SH-SY5Y (cell line): ENCODE measurements at regions not wholly inside any gene's neighbourhood (a gene's known extent, or its start where the extent isn't known, plus 50 kb on each side); places are given as distances from the start of the nearest gene placed in this dataset.

ENCODE experiments used
- GATA2 ChIP-seq: IDR thresholded peaks from 2 replicates; pipeline ENCODE4 v1.6.1; 2011; ENCODE audit warnings: mild to moderate bottlenecking, low read depth, low read length
- GATA3 ChIP-seq: IDR thresholded peaks from 2 replicates; pipeline ENCODE4 v1.6.1; 2011; ENCODE audit warnings: low read depth, mild to moderate bottlenecking, low read length, moderate library complexity

DNA sequence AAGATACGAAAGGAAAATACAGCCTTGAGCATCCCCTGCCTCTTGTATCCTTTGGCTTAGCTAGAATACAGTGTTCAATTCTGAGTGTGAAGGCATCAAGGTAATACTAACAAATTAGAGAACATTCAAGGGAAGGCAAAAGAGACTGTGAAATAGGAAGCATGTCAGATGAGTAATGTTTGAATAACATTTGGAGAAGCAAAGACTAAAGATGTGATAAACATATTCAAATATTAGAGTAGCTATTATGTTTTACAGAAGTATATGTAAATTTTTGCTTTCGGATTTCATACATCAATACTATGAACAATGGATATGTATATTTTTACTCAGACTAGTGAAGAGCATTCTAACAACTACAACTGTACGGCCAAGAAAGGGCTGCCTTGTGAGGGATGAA lies 161.7 kb upstream of the FN1 start:
- no peak for TF ChIP-seq GATA3
- no peak for TF ChIP-seq GATA2
